Thoracic aorta (tissue), 2 donors: ENCODE measurements at regions not wholly inside any gene's neighbourhood (a gene's known extent, or its start where the extent isn't known, plus 50 kb on each side); places are given as distances from the start of the nearest gene placed in this dataset.

Experiments
- ATAC-seq: fragments of 150-250 bp; one replicate; pipeline ENCODE4 v1.8.0; 2017; ENCODE audit warnings: low read depth; ENCODE audit not compliant: insufficient number of reproducible peaks, low FRiP score
- DNase-seq: peaks from one replicate; pipeline ENCODE4 v3.0.0-alpha.2; 2020; ENCODE audit warnings: low spot score
- H3K27ac ChIP-seq, 2 donors: fragments of 200-600 bp; sonication (generic); 1 replicate in 1 of 2; 2 replicates in 1 of 2; pipeline ENCODE4 v1.5.1; 2016; ENCODE audit warnings: mild to moderate bottlenecking in 2 of 2, moderate library complexity in 2 of 2
- H3K27me3 ChIP-seq: fragments of 200-600 bp; sonication (generic); replicated peaks from 2 replicates; pipeline ENCODE4 v1.6.0; 2016; ENCODE audit warnings: mild to moderate bottlenecking; ENCODE audit not compliant: insufficient read depth
- H3K36me3 ChIP-seq: fragments of 200-600 bp; sonication (generic); one replicate; pipeline ENCODE4 v1.5.1; 2016
- H3K4me1 ChIP-seq, 2 donors: fragments of 200-600 bp; sonication (generic); 1 replicate in 1 of 2; 2 replicates in 1 of 2; pipeline versions ENCODE4 v1.5.1 to v1.6.0; 2016; ENCODE audit warnings: low read depth in 2 of 2, mild to moderate bottlenecking in 1 of 2; ENCODE audit not compliant: control insufficient read depth in 1 of 2
- H3K4me3 ChIP-seq: fragments of 200-600 bp; sonication (generic); 2 replicates; pipeline ENCODE4 v1.5.1; 2016; ENCODE audit warnings: mild to moderate bottlenecking
- H3K9me3 ChIP-seq: fragments of 200-600 bp; sonication (generic); 2 replicates; pipeline ENCODE4 v1.5.1; 2016
- TF ChIP-seq, protein P1 (sequence below): fragments of 200-600 bp; sonication (generic); IDR thresholded peaks from one replicate; pipeline ENCODE4 v1.5.1; 2019; ENCODE audit warnings: antibody characterized with exemption

GRCh38 chr18:59054496-59055287 is 85.0 kb upstream of the SEC11C start:
- no peaks in the 10 kb centered on the region for H3K9me3 ChIP-seq
- no peaks in the 10 kb centered on the region for H3K36me3 ChIP-seq
- no peak for ATAC-seq
- H3K27me3 ChIP-seq, result no peaks in the 10 kb centered on the region
- H3K4me3 ChIP-seq, result no peak overlapping the region
- DNase-seq, result peak; percentile 49
- peaks cover 30 to 76% of the 10 kb centered on the region in 2 donors for H3K4me1 ChIP-seq
- peak overlapping the region; percentile 76 to 77 for H3K27ac ChIP-seq
- TF ChIP-seq, protein P1, sequence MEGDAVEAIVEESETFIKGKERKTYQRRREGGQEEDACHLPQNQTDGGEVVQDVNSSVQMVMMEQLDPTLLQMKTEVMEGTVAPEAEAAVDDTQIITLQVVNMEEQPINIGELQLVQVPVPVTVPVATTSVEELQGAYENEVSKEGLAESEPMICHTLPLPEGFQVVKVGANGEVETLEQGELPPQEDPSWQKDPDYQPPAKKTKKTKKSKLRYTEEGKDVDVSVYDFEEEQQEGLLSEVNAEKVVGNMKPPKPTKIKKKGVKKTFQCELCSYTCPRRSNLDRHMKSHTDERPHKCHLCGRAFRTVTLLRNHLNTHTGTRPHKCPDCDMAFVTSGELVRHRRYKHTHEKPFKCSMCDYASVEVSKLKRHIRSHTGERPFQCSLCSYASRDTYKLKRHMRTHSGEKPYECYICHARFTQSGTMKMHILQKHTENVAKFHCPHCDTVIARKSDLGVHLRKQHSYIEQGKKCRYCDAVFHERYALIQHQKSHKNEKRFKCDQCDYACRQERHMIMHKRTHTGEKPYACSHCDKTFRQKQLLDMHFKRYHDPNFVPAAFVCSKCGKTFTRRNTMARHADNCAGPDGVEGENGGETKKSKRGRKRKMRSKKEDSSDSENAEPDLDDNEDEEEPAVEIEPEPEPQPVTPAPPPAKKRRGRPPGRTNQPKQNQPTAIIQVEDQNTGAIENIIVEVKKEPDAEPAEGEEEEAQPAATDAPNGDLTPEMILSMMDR, result no peak

GRCh38 chr18:59055345-59056032 is 84.2 kb upstream of the SEC11C start:
- peak overlapping the region; percentile 76 to 77 for H3K27ac ChIP-seq
- ATAC-seq, result no peak
- no peak for DNase-seq
- H3K4me1 ChIP-seq, result peaks cover 30 to 76% of the 10 kb centered on the region in 2 donors
- TF ChIP-seq, protein P1, result no peak
- H3K36me3 ChIP-seq, result no peaks in the 10 kb centered on the region
- H3K27me3 ChIP-seq, result no peaks in the 10 kb centered on the region
- no peaks in the 10 kb centered on the region for H3K9me3 ChIP-seq
- H3K4me3 ChIP-seq, result no peak overlapping the region

GRCh38 chr18:59056706-59057492 is 82.8 kb upstream of the SEC11C start:
- H3K27ac ChIP-seq, result peak overlapping the region; percentile 76 to 77
- TF ChIP-seq, protein P1, result peak; percentile 57
- no peaks in the 10 kb centered on the region for H3K27me3 ChIP-seq
- H3K4me1 ChIP-seq, result peaks cover 26 to 62% of the 10 kb centered on the region in 2 donors
- ATAC-seq (peak; percentile 72), DNase-seq (no peak)
- no peaks in the 10 kb centered on the region for H3K36me3 ChIP-seq
- H3K4me3 ChIP-seq, result no peak overlapping the region
- no peaks in the 10 kb centered on the region for H3K9me3 ChIP-seq

- DNase-seq, result no peak
- H3K4me1 ChIP-seq, result peaks cover 24 to 56% of the 10 kb centered on the region in 2 donors
- TF ChIP-seq, protein P1, result no peak
- no peaks in the 10 kb centered on the region for H3K36me3 ChIP-seq
- no peaks in the 10 kb centered on the region for H3K9me3 ChIP-seq
- H3K27me3 ChIP-seq, result no peaks in the 10 kb centered on the region
- no peak overlapping the region for H3K4me3 ChIP-seq
- no peak for ATAC-seq
- peak overlapping the region in 1 of 2 donors; percentile 76 for H3K27ac ChIP-seq
Measured at GRCh38 chr18:59057493-59057795, 82.2 kb upstream of the SEC11C start.

DNA sequence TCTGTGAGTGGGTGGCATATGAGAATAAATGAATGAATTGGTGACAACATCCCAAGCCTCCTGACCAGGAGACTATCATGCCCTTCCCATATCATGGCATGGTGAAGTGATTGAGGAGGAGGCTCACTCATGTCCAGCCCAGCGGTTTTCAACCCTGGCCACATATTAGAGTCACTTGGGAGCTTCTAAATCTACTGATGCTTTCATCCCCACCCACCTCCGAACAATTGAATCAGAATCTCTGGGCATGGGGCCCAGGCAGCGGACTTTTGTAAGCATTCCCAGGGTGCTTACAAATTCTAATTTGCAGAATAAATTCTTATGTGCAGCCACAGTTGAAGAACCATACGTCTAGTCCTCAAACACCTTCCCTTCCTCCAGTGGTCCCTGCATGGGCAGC is 81.7 kb upstream of the SEC11C start:
- TF ChIP-seq, protein P1, result no peak
- H3K27me3 ChIP-seq, result no peaks in the 10 kb centered on the region
- H3K4me3 ChIP-seq, result no peak overlapping the region
- H3K4me1 ChIP-seq, result peaks cover 21 to 51% of the 10 kb centered on the region in 2 donors
- H3K36me3 ChIP-seq, result no peaks in the 10 kb centered on the region
- no peak for ATAC-seq
- no peaks in the 10 kb centered on the region for H3K9me3 ChIP-seq
- peak overlapping the region in 1 of 2 donors; percentile 76 for H3K27ac ChIP-seq
- no peak for DNase-seq
